Mammary epithelial cell (primary cell): ENCODE measurements at regions not wholly inside any gene's neighbourhood (a gene's known extent, or its start where the extent isn't known, plus 50 kb on each side); places are given as distances from the start of the nearest gene placed in this dataset.

Source experiments
- CTCF ChIP-seq, 2 donors: IDR thresholded peaks in 1 of 2; conservative IDR thresholded peaks in 1 of 2; 2 replicates each; pipeline ENCODE4 v1.5.1; 2011 to 2012; ENCODE audit warnings: inconsistent platforms in 2 of 2, low read length in 2 of 2, mild to moderate bottlenecking in 2 of 2, control low read depth in 1 of 2, low read depth in 1 of 2; ENCODE audit not compliant: insufficient read depth in 1 of 2; ENCODE audit errors: extremely low read depth in 1 of 2
- EZH2 ChIP-seq: IDR thresholded peaks from 2 replicates; pipeline ENCODE4 v1.6.1; 2012; ENCODE audit warnings: low read length, inconsistent platforms, borderline replicate concordance

- TF ChIP-seq CTCF (conservative IDR thresholded peaks at IDR 0.05 in 1 of 2, IDR thresholded peaks at IDR 0.05 in 1 of 2; ENCODE audit: extremely low read depth in 1 of 2, insufficient read depth in 1 of 2, low read depth in 1 of 2, low read length in 2 of 2) (no peak), EZH2 (no peak)
These were observed 156.0 kb downstream of the OLFM1 start for GRCh38 chr9:135243201-135244190.
